ENCODE measurements at regions not wholly inside any gene's neighbourhood (a gene's known extent, or its start where the extent isn't known, plus 50 kb on each side); places are given as distances from the start of the nearest gene placed in this dataset.

DNA sequence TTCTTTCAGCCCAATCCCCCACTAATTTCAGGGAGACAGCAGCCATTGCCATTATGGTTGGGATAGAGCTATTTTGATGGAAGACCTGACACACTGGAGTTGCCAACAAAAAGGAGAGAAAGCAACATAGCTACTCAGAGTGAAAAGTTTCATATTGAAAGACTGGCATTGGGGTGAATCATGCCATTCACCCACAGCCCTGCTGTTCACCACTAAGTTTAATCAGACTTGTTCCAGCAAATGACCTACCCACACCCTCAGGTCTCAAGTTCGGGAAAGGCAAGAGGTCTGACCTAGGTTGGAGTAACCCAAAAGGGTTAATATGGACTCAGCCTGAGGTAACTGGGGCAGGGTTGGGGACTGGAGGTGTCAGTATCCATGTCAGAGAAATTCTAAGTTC is 169.2 kb downstream of the PAWR start:
- H3K9me3 ChIP-seq: no peaks in the 10 kb centered on the region
- H3K27ac ChIP-seq: no peak overlapping the region
- 100% methylated on average over 1 of the region's 1 CpG for WGBS (ENCODE audit: insufficient coverage, low coverage, low lambda C conversion rate, missing lambda C conversion rate)
- TF ChIP-seq POLR2A (IDR thresholded peaks at IDR 0.05): no peak
- TF ChIP-seq, protein P1, sequence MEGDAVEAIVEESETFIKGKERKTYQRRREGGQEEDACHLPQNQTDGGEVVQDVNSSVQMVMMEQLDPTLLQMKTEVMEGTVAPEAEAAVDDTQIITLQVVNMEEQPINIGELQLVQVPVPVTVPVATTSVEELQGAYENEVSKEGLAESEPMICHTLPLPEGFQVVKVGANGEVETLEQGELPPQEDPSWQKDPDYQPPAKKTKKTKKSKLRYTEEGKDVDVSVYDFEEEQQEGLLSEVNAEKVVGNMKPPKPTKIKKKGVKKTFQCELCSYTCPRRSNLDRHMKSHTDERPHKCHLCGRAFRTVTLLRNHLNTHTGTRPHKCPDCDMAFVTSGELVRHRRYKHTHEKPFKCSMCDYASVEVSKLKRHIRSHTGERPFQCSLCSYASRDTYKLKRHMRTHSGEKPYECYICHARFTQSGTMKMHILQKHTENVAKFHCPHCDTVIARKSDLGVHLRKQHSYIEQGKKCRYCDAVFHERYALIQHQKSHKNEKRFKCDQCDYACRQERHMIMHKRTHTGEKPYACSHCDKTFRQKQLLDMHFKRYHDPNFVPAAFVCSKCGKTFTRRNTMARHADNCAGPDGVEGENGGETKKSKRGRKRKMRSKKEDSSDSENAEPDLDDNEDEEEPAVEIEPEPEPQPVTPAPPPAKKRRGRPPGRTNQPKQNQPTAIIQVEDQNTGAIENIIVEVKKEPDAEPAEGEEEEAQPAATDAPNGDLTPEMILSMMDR (IDR thresholded peaks at IDR 0.05): no peak
- no peak for ATAC-seq
- H3K27me3 ChIP-seq: no peaks in the 10 kb centered on the region
- H3K4me1 ChIP-seq: no peaks in the 10 kb centered on the region
- H3K36me3 ChIP-seq: no peaks in the 10 kb centered on the region
- intact Hi-C loops (cut with DNase I): no loop called here
- no peak overlapping the region for H3K4me3 ChIP-seq
- DNase-seq: no peak

DNA sequence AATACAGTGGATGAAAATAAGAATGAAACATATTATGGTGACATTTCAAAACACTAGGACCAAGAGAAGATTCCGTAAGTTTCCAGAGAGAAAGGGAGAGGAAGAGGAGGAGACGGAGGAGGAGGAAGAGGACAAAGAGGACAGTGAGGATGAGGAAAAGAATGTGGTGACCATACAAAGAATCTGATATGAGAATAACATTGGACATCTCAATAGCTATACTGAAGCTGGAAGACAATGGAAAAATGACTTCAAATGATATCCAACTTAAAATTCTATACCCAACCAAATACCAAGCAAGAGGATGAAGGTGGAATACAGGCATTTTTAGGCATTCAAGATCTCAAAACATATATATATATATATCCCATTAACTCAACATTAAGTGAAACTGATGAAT is 173.4 kb downstream of the PAWR start:
- Histone ChIP-seq H3K4me3 (no peak overlapping the region), H3K36me3 (no peaks in the 10 kb centered on the region), H3K27ac (no peak overlapping the region), H3K9me3 (no peaks in the 10 kb centered on the region), H3K27me3 (no peaks in the 10 kb centered on the region), H3K4me1 (no peaks in the 10 kb centered on the region)
- DNase-seq: no peak
- TF ChIP-seq, protein P1 (IDR thresholded peaks at IDR 0.05): no peak
- no peak for TF ChIP-seq POLR2A (IDR thresholded peaks at IDR 0.05)
- ATAC-seq: no peak
- 83% methylated on average over 2 of the region's 2 CpGs for WGBS (ENCODE audit: insufficient coverage, low coverage, low lambda C conversion rate, missing lambda C conversion rate)
- intact Hi-C loops (cut with DNase I): no loop called here

DNA sequence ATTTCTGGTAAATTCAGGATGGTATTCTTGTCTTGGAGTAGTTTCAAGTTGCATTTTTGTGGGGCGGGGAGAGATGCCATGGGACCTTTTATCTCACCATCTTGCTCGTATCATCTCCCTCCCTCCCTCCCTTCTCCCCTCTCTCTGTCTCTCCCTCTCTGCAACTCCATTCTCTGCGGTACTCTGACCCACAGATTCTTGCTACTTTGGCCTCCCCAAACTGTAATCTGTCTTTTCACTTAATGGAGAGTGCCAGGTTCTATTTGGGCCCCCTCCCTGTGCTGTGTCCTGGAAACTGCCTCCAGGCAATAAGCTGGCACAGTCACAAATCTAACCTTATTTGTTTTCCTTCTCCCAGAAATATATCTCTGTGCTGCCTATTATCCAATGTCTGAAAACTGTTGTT is 175.2 kb downstream of the PAWR start:
- Histone ChIP-seq H3K4me3 (no peak overlapping the region), H3K9me3 (no peaks in the 10 kb centered on the region), H3K27me3 (no peaks in the 10 kb centered on the region), H3K4me1 (no peaks in the 10 kb centered on the region), H3K27ac (no peak overlapping the region), H3K36me3 (no peaks in the 10 kb centered on the region)
- WGBS (ENCODE audit: insufficient coverage, low coverage, low lambda C conversion rate, missing lambda C conversion rate): 76% methylated on average over 3 of the region's 3 CpGs
- ATAC-seq: no peak
- intact Hi-C loops (cut with DNase I): no loop called here
- DNase-seq: no peak
- no peak for TF ChIP-seq POLR2A (IDR thresholded peaks at IDR 0.05)
- TF ChIP-seq, protein P1 (IDR thresholded peaks at IDR 0.05): no peak

DNA sequence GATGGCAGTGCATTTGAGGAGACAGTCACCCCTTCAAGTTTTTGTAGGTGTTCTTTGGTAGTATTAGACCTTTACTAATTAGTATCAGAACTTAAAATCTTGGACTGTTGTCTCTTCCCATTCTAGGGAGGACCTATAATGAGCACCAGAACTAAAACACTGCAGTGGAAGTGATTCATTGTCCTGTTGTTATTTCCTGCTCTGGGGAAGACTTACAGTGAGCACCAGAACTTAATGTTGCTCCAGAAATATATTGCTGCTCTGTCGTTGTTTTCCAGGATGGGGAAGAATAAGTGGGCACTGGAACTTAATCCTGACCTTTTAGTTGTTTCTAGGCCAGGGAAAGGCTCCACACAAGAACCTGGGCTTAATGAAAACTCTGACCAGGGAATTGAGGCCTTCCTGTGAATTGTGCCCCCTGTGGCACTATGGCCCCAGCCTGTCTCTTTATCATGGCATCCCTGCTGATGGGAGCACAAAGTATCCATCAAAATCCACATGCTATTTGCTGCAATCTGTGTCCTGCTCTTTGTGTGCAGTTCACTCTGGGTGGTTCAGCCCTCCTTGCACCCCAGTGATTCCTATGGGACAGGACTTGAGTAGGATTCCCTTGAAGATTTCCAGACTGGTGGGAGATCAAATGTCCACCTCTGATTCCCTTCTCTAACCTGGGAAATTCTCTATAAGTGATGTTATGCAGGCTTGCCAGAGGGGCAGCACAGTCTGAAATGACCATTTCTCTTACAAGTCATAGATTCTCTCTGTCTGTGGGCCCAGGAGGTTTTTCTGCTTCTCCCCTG is 175.8 kb downstream of the PAWR start:
- H3K4me3 ChIP-seq: no peak overlapping the region
- 80% methylated on average over 1 of the region's 1 CpG for WGBS (ENCODE audit: insufficient coverage, low coverage, low lambda C conversion rate, missing lambda C conversion rate)

More for the DNA sequence above, 175.8 kb downstream of the PAWR start:
- H3K36me3 ChIP-seq: no peaks in the 10 kb centered on the region
- TF ChIP-seq, protein P1 (IDR thresholded peaks at IDR 0.05): no peak
- no peak for TF ChIP-seq POLR2A (IDR thresholded peaks at IDR 0.05)
- no peaks in the 10 kb centered on the region for H3K27me3 ChIP-seq
- no peaks in the 10 kb centered on the region for H3K4me1 ChIP-seq
- no peak overlapping the region for H3K27ac ChIP-seq
- intact Hi-C loops (cut with DNase I): no loop called here
- no peak for ATAC-seq
- no peak for DNase-seq
- no peaks in the 10 kb centered on the region for H3K9me3 ChIP-seq
